RWPE2 (cell line): ENCODE measurements at regions not wholly inside any gene's neighbourhood (a gene's known extent, or its start where the extent isn't known, plus 50 kb on each side); places are given as distances from the start of the nearest gene placed in this dataset.

ENCODE experiments used
- ATAC-seq: fragments of 200-7000 bp; cut with Tn5 transposase; 3 replicates; pipeline ENCODE4 v1.9.1; 2021; ENCODE audit warnings: low read depth
- DNase-seq: peaks from one replicate; pipeline ENCODE4 v3.0.0-alpha.2; 2020; ENCODE audit warnings: low spot score
- H3K27ac ChIP-seq: fragments of 450-650 bp; 2 replicates; pipeline ENCODE4 v1.5.1; 2017; ENCODE audit warnings: mild to moderate bottlenecking; ENCODE audit not compliant: poor library complexity, severe bottlenecking
- H3K27me3 ChIP-seq: fragments of 250-450 bp; sonication (Bioruptor Pico); 2 replicates; pipeline ENCODE4 v1.5.1; 2021; ENCODE audit warnings: mild to moderate bottlenecking, moderate library complexity; ENCODE audit not compliant: insufficient read depth, poor library complexity, severe bottlenecking
- H3K36me3 ChIP-seq: fragments of 250-450 bp; sonication (Bioruptor Pico); 2 replicates; pipeline ENCODE4 v1.5.1; 2020; ENCODE audit warnings: low read depth, mild to moderate bottlenecking, moderate library complexity
- H3K4me1 ChIP-seq: fragments of 250-450 bp; sonication (Bioruptor Pico); 2 replicates; pipeline ENCODE4 v1.5.1; 2021; ENCODE audit warnings: mild to moderate bottlenecking, moderate library complexity; ENCODE audit not compliant: insufficient read depth, poor library complexity, severe bottlenecking
- H3K4me3 ChIP-seq: fragments of 250-450 bp; sonication (Bioruptor Pico); 2 replicates; pipeline ENCODE4 v1.5.1; 2021; ENCODE audit warnings: mild to moderate bottlenecking, moderate library complexity; ENCODE audit not compliant: severe bottlenecking
- H3K9me3 ChIP-seq: fragments of 250-450 bp; sonication (Bioruptor Pico); 2 replicates; pipeline ENCODE4 v1.5.1; 2021; ENCODE audit warnings: mild to moderate bottlenecking, moderate library complexity; ENCODE audit not compliant: severe bottlenecking
- TF ChIP-seq, protein P1 (sequence below): fragments of 450-650 bp; IDR thresholded peaks from one replicate; pipeline ENCODE4 v1.5.1; 2017; ENCODE audit warnings: mild to moderate bottlenecking, moderate library complexity; ENCODE audit not compliant: poor library complexity, severe bottlenecking

- Histone ChIP-seq H3K27me3 (no peaks in the 10 kb centered on the region), H3K4me1 (no peaks in the 10 kb centered on the region), H3K9me3 (no peaks in the 10 kb centered on the region), H3K27ac (no peak overlapping the region), H3K4me3 (no peak overlapping the region), H3K36me3 (no peaks in the 10 kb centered on the region)
- TF ChIP-seq, protein P1, sequence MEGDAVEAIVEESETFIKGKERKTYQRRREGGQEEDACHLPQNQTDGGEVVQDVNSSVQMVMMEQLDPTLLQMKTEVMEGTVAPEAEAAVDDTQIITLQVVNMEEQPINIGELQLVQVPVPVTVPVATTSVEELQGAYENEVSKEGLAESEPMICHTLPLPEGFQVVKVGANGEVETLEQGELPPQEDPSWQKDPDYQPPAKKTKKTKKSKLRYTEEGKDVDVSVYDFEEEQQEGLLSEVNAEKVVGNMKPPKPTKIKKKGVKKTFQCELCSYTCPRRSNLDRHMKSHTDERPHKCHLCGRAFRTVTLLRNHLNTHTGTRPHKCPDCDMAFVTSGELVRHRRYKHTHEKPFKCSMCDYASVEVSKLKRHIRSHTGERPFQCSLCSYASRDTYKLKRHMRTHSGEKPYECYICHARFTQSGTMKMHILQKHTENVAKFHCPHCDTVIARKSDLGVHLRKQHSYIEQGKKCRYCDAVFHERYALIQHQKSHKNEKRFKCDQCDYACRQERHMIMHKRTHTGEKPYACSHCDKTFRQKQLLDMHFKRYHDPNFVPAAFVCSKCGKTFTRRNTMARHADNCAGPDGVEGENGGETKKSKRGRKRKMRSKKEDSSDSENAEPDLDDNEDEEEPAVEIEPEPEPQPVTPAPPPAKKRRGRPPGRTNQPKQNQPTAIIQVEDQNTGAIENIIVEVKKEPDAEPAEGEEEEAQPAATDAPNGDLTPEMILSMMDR, result no peak
- ATAC-seq (no peak), DNase-seq (no peak)
Measured at GRCh38 chr6:122077603-122078002, 321.8 kb upstream of the HSF2 start.

DNA sequence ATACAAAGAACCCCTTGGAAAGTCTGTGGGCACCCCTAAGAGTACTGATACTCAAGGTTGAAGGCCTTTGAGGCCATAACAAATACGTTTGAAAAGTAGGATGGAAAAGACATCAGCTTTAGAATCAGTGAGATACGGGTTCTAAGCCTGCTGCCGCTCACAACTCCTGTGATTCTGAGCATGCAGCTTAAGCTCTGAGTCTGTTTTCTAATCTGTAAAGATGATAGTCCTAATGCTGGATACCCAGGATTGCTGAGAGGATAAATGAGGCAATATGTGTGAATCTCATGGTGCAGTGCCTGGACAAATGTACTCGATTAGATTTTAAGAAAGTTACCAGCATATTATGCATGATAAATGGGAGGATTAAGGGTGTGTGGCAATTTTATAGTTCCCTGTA lies 321.0 kb upstream of the HSF2 start:
- Histone ChIP-seq H3K4me1 (no peaks in the 10 kb centered on the region), H3K36me3 (no peaks in the 10 kb centered on the region), H3K4me3 (no peak overlapping the region), H3K9me3 (no peaks in the 10 kb centered on the region), H3K27ac (no peak overlapping the region), H3K27me3 (no peaks in the 10 kb centered on the region)
- ATAC-seq (no peak), DNase-seq (no peak)
- TF ChIP-seq, protein P1, result no peak

DNA sequence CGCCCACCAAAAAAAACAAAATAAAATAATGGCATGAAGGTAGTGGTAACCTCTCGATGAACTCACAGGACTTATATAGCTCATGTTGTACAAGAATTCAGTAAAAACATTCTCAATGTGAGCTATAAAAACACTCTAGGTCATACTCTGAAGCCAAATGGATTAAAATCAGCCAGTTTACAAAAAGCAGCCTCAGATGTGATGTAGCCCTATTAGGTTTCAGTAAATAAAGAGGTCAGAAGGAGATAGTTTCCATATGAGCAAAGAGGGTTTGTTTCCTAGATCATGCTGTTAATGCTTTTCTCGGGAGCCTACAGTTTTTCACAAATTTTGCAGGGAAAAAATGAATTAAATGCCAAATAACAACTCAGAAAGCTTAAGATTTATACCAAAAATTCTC lies 319.5 kb upstream of the HSF2 start:
- H3K4me1 ChIP-seq, result no peaks in the 10 kb centered on the region
- no peaks in the 10 kb centered on the region for H3K36me3 ChIP-seq
- no peak overlapping the region for H3K4me3 ChIP-seq
- no peaks in the 10 kb centered on the region for H3K9me3 ChIP-seq
- ATAC-seq (no peak), DNase-seq (no peak)
- TF ChIP-seq, protein P1, result no peak
- no peak overlapping the region for H3K27ac ChIP-seq
- no peaks in the 10 kb centered on the region for H3K27me3 ChIP-seq

DNA sequence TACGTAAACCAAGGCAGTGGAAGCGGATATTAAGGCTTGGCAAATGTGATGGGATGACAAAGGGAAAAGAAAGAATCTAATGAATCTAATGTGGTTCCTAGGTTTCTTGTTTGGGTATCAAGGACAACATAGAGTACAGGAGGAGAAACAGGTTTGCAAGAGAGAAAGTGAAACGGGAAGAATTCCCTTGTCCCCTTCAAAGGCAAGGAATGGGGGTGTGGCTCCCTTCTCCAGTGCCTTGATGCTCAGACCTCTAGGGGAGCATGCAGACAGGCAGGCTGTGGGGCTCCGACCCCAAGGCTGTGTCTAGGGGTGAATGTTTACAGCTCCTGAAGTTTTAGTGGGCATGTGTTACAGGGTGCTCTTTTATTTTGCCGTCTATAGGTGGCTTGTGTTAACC lies 317.5 kb upstream of the HSF2 start:
- H3K4me3 ChIP-seq, result no peak overlapping the region
- H3K4me1 ChIP-seq, result no peaks in the 10 kb centered on the region
- H3K27me3 ChIP-seq, result no peaks in the 10 kb centered on the region
- no peak for DNase-seq
- no peaks in the 10 kb centered on the region for H3K36me3 ChIP-seq
- TF ChIP-seq, protein P1, result no peak
- no peak overlapping the region for H3K27ac ChIP-seq
- no peak for ATAC-seq
- no peaks in the 10 kb centered on the region for H3K9me3 ChIP-seq

- Histone ChIP-seq H3K4me3 (no peak overlapping the region), H3K4me1 (no peaks in the 10 kb centered on the region), H3K36me3 (no peaks in the 10 kb centered on the region), H3K27me3 (no peaks in the 10 kb centered on the region), H3K9me3 (no peaks in the 10 kb centered on the region), H3K27ac (no peak overlapping the region)
- TF ChIP-seq, protein P1, result no peak
- no peak for DNase-seq
- no peak for ATAC-seq
Measured at GRCh38 chr6:122082370-122082769, 317.1 kb upstream of the HSF2 start.
